ENCODE measurements at regions not wholly inside any gene's neighbourhood (a gene's known extent, or its start where the extent isn't known, plus 50 kb on each side); places are given as distances from the start of the nearest gene placed in this dataset.

- H3K27ac ChIP-seq, result no peak overlapping the region
- TF ChIP-seq CTCF (IDR thresholded peaks at IDR 0.05) (no peak), ZFX (IDR thresholded peaks at IDR 0.05; ENCODE audit: borderline replicate concordance) (no peak)
Observed at GRCh38 chr18:46279673-46280072, 175.5 kb downstream of the HAUS1 start.

DNA sequence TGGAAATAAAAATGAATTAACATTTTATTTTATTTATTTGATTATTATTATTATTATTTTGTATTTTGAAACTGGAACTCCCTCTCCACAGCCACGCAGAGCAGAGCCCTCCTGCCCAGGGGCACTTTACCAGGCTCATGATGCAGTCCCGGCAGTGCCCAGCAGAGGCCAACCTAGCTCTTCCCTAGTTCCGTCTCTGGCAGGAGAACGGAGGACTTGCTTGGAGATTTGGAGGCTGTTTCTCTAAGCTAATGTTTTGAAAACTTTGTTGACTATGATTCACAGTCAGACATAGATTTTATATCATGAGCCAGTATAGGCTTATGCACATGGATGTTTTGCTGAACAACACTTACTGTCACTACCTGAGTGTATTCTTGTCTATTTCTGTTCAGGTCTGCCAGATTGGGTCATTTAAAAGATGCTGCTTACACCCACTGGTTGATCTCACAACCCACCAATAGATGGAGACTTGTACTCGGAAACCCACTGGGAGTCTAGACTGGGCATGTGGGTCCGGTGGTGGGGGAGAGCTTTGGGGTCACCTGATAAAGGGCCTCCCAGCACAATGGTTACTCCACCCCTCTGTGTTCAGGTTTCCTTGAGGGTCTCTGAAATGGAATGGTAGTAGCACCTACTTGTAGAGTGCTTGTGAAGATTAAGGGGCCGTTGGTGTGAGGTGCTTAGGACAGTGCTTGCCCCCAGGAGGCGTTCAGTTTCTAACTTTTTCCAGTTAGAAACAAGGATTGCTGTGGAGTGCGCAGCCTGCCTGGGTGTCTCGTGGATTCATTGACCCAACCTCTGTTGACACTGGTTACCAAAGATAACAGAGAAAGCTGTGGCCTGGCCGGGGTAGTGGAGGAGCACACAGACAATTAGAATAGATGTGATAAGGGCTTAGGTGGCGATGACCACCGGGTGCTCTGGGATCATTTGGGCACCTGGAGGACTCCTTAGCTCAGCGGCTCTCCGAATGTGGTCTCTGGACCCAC lies 177.3 kb downstream of the HAUS1 start:
- TF ChIP-seq CTCF (IDR thresholded peaks at IDR 0.05), result peak; percentile 90
- no peak for TF ChIP-seq ZFX (IDR thresholded peaks at IDR 0.05; ENCODE audit: borderline replicate concordance)
- H3K27ac ChIP-seq, result no peak overlapping the region

- TF ChIP-seq ZFX (IDR thresholded peaks at IDR 0.05; ENCODE audit: borderline replicate concordance) (no peak), CTCF (IDR thresholded peaks at IDR 0.05) (no peak)
Observed at GRCh38 chr18:46282177-46282570, 178.0 kb downstream of the HAUS1 start.

DNA sequence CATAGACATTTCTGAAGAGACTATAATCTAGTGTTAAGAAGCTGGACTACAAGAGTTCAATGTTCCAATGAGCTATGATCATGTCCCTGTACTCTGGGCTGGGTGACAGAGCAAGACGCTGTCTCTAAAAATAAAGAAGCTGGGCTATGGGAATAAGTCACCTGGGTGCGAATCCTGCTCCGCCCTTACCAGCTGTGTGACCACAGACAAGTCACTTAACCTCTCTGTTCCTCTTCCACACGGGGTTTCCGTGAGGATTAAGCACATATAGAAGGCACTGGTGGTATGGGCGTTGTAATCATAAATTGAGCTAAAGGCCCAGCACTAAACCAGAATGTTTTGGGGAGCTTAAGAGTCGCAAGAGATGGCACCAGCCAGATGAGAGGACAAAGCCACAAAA lies 178.5 kb downstream of the HAUS1 start:
- H3K27ac ChIP-seq, result no peak overlapping the region
- no peak for TF ChIP-seq ZFX (IDR thresholded peaks at IDR 0.05; ENCODE audit: borderline replicate concordance)
- no peak for TF ChIP-seq CTCF (IDR thresholded peaks at IDR 0.05)

More at GRCh38 chr18:46282177-46282570, 178.0 kb downstream of the HAUS1 start:
- no peak overlapping the region for H3K27ac ChIP-seq

DNA sequence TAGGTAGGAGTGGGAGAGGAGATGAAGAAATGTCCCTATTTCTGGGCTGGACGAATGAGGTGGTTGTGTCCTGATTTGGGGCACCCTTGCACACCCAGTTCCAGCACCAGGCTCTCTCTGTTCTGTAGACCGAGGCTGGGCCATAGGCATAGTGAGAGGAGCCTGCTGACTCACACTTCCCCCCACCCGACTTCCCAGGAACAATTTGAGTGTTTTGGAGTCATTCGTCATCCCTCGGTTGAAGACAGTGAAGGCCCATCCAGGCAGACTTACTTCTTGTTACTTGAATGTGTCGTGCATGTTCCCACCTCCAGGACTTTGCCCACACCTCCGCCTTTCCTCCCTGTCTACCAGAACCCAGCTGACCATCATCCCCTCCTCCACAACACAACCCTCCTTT lies 179.1 kb downstream of the HAUS1 start:
- TF ChIP-seq CTCF (IDR thresholded peaks at IDR 0.05), result no peak
- no peak for TF ChIP-seq ZFX (IDR thresholded peaks at IDR 0.05; ENCODE audit: borderline replicate concordance)
- H3K27ac ChIP-seq, result no peak overlapping the region

GRCh38 chr18:46283895-46284295 lies 179.7 kb downstream of the HAUS1 start:
- no peak for TF ChIP-seq ZFX (IDR thresholded peaks at IDR 0.05; ENCODE audit: borderline replicate concordance)
- no peak overlapping the region for H3K27ac ChIP-seq

- H3K27ac ChIP-seq, result no peak overlapping the region
- TF ChIP-seq CTCF (IDR thresholded peaks at IDR 0.05) (no peak), ZFX (IDR thresholded peaks at IDR 0.05; ENCODE audit: borderline replicate concordance) (no peak)
Observed at GRCh38 chr18:46289463-46289862, 185.3 kb downstream of the HAUS1 start.

All from 22Rv1 (cell line).